ENCODE measurements at regions not wholly inside any gene's neighbourhood (a gene's known extent, or its start where the extent isn't known, plus 50 kb on each side); places are given as distances from the start of the nearest gene placed in this dataset.

DNA sequence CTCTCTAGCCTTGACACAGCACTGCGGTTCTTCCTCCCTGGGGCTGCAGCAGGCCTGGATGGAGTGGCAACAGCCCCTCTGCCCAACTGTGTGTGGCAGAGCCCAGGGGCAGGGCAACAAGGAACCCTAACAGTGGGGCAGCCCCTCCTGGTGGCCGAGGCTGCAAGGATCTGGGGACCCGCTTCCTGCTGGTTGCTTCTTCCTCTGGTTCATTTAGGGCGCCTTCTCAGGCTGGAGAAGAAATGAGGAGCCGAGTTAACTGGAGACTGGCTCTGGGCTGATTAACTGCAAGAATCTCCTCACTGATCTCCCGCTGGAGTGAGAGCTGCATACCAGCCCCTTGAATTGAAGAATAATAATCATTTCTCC lies 80.1 kb upstream of the EMX2 start:
- TF ChIP-seq, protein P1, sequence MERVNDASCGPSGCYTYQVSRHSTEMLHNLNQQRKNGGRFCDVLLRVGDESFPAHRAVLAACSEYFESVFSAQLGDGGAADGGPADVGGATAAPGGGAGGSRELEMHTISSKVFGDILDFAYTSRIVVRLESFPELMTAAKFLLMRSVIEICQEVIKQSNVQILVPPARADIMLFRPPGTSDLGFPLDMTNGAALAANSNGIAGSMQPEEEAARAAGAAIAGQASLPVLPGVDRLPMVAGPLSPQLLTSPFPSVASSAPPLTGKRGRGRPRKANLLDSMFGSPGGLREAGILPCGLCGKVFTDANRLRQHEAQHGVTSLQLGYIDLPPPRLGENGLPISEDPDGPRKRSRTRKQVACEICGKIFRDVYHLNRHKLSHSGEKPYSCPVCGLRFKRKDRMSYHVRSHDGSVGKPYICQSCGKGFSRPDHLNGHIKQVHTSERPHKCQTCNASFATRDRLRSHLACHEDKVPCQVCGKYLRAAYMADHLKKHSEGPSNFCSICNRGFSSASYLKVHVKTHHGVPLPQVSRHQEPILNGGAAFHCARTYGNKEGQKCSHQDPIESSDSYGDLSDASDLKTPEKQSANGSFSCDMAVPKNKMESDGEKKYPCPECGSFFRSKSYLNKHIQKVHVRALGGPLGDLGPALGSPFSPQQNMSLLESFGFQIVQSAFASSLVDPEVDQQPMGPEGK (CRISPR knock-in tag; IDR thresholded peaks at IDR 0.05; ENCODE audit: borderline replicate concordance), result no peak
- TF ChIP-seq ZC3H10 (CRISPR knock-in tag; IDR thresholded peaks at IDR 0.05), result no peak
- TF ChIP-seq, protein P2, sequence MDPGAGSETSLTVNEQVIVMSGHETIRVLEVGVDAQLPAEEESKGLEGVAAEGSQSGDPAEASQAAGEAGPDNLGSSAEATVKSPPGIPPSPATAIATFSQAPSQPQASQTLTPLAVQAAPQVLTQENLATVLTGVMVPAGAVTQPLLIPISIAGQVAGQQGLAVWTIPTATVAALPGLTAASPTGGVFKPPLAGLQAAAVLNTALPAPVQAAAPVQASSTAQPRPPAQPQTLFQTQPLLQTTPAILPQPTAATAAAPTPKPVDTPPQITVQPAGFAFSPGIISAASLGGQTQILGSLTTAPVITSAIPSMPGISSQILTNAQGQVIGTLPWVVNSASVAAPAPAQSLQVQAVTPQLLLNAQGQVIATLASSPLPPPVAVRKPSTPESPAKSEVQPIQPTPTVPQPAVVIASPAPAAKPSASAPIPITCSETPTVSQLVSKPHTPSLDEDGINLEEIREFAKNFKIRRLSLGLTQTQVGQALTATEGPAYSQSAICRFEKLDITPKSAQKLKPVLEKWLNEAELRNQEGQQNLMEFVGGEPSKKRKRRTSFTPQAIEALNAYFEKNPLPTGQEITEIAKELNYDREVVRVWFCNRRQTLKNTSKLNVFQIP (CRISPR knock-in tag; IDR thresholded peaks at IDR 0.05; ENCODE audit: borderline replicate concordance, low read depth), result no peak
- TF ChIP-seq ESRRG (CRISPR knock-in tag; IDR thresholded peaks at IDR 0.05), result no peak
- no peak for TF ChIP-seq ZFP3 (CRISPR knock-in tag; IDR thresholded peaks at IDR 0.05)
- TF ChIP-seq, protein P3, sequence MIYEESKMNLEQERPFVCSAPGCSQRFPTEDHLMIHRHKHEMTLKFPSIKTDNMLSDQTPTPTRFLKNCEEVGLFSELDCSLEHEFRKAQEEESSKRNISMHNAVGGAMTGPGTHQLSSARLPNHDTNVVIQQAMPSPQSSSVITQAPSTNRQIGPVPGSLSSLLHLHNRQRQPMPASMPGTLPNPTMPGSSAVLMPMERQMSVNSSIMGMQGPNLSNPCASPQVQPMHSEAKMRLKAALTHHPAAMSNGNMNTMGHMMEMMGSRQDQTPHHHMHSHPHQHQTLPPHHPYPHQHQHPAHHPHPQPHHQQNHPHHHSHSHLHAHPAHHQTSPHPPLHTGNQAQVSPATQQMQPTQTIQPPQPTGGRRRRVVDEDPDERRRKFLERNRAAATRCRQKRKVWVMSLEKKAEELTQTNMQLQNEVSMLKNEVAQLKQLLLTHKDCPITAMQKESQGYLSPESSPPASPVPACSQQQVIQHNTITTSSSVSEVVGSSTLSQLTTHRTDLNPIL (CRISPR knock-in tag; IDR thresholded peaks at IDR 0.05; ENCODE audit: low read depth), result no peak
- TF ChIP-seq ZNF70 (CRISPR knock-in tag; IDR thresholded peaks at IDR 0.05), result no peak
- no peak for TF ChIP-seq BACH2 (CRISPR knock-in tag; IDR thresholded peaks at IDR 0.05; ENCODE audit: borderline replicate concordance)
- no peak for TF ChIP-seq ARNTL (CRISPR knock-in tag; IDR thresholded peaks at IDR 0.05; ENCODE audit: borderline replicate concordance, low read depth)
- TF ChIP-seq, protein P4, sequence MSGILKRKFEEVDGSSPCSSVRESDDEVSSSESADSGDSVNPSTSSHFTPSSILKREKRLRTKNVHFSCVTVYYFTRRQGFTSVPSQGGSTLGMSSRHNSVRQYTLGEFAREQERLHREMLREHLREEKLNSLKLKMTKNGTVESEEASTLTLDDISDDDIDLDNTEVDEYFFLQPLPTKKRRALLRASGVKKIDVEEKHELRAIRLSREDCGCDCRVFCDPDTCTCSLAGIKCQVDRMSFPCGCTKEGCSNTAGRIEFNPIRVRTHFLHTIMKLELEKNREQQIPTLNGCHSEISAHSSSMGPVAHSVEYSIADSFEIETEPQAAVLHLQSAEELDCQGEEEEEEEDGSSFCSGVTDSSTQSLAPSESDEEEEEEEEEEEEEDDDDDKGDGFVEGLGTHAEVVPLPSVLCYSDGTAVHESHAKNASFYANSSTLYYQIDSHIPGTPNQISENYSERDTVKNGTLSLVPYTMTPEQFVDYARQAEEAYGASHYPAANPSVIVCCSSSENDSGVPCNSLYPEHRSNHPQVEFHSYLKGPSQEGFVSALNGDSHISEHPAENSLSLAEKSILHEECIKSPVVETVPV (CRISPR knock-in tag; IDR thresholded peaks at IDR 0.05), result no peak
- TF ChIP-seq PPARA (CRISPR knock-in tag; IDR thresholded peaks at IDR 0.05; ENCODE audit: borderline replicate concordance), result no peak
- no peak for TF ChIP-seq RARB (CRISPR knock-in tag; IDR thresholded peaks at IDR 0.05)
- TF ChIP-seq OSR1 (CRISPR knock-in tag; IDR thresholded peaks at IDR 0.05), result no peak
- TF ChIP-seq ISL1 (CRISPR knock-in tag; IDR thresholded peaks at IDR 0.05), result no peak
